ENCODE measurements at regions not wholly inside any gene's neighbourhood (a gene's known extent, or its start where the extent isn't known, plus 50 kb on each side); places are given as distances from the start of the nearest gene placed in this dataset.

DNA sequence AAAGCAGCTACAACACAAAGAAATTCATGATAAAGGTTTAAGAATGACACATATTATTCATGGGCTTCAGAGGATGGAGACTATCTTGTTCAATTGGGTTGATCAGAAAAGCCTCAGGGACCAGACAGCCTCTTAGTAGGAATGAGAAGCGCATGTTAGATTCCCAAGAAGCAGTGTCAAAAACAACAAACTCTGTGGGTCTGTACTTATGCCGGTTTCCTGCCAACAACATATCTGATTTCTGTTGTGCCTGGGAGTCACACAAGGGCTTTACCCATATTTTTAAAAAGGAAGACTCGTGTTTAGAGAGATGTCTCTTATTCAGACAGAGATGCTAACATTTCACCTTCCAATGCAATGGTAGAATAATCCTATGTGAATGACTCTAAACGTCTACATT lies 2180.6 kb upstream of the CELF4 start (continued):
- no peak for TF ChIP-seq POU2F2 (IDR thresholded peaks at IDR 0.05; ENCODE audit: borderline replicate concordance, low read depth, low read length)
- no peak for TF ChIP-seq MXI1 (IDR thresholded peaks at IDR 0.05; ENCODE audit: low read depth, low read length)
- no peak for TF ChIP-seq MAX (IDR thresholded peaks at IDR 0.05; ENCODE audit: low read depth, low read length)

- H3K4me2 ChIP-seq (ENCODE audit: control insufficient read depth, insufficient read depth): no peak overlapping the region
- intact Hi-C loops (cut with micrococcal nuclease; ENCODE audit: unreplicated experiment) (no loop called here), in situ Hi-C loops (cut with MboI) (no loop called here)
- no peak for FAIRE-seq
- RAD21 ChIA-PET (ENCODE audit: unreplicated experiment): no interaction called here
- no TSS peak for BruUV-seq (replicated peaks)
- no peaks in the 10 kb centered on the region for H3K4me1 ChIP-seq (ENCODE audit: control insufficient read depth, insufficient read depth, low read length)
- H3K27ac ChIP-seq (ENCODE audit: control insufficient read depth, insufficient read depth): no peak overlapping the region
- no peak overlapping the region for H2AFZ ChIP-seq (ENCODE audit: control insufficient read depth, low read depth, low read length)
- no peaks in the 10 kb centered on the region for H3K79me2 ChIP-seq (ENCODE audit: control insufficient read depth, insufficient read depth, low read length)
- H3K27me3 ChIP-seq (replicated peaks in 1 of 2; ENCODE audit: control insufficient read depth in 2 of 2, insufficient read depth in 2 of 2, low read length in 1 of 2): no peaks in the 10 kb centered on the region
- H3K9me3 ChIP-seq (replicated peaks; ENCODE audit: control insufficient read depth, insufficient read depth, low read length): no peaks in the 10 kb centered on the region
- DNase-seq (ENCODE audit: low read depth, low spot score): no peak
- no peaks in the 10 kb centered on the region for H4K20me1 ChIP-seq (ENCODE audit: control insufficient read depth, insufficient read depth)
- H3K36me3 ChIP-seq (ENCODE audit: control insufficient read depth in 2 of 2, insufficient read depth in 2 of 2, low read length in 1 of 2): no peaks in the 10 kb centered on the region
- CTCF ChIA-PET: no interaction called here
- no peak overlapping the region for H3K9ac ChIP-seq (ENCODE audit: control insufficient read depth, insufficient read depth, low read length)
- no peak overlapping the region for H3K4me3 ChIP-seq
- POLR2A ChIA-PET: no interaction called here
- no peak for ATAC-seq
- SMC1A ChIA-PET (ENCODE audit: uncharacterized antibody, unreplicated experiment): no interaction called here
- TF ChIP-seq, protein P1, sequence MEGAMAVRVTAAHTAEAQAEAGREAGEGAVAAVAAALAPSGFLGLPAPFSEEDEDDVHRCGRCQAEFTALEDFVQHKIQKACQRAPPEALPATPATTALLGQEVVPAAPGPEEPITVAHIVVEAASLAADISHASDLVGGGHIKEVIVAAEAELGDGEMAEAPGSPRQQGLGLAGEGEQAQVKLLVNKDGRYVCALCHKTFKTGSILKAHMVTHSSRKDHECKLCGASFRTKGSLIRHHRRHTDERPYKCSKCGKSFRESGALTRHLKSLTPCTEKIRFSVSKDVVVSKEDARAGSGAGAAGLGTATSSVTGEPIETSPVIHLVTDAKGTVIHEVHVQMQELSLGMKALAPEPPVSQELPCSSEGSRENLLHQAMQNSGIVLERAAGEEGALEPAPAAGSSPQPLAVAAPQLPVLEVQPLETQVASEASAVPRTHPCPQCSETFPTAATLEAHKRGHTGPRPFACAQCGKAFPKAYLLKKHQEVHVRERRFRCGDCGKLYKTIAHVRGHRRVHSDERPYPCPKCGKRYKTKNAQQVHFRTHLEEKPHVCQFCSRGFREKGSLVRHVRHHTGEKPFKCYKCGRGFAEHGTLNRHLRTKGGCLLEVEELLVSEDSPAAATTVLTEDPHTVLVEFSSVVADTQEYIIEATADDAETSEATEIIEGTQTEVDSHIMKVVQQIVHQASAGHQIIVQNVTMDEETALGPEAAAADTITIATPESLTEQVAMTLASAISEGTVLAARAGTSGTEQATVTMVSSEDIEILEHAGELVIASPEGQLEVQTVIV (IDR thresholded peaks at IDR 0.05; ENCODE audit: borderline replicate concordance, partially characterized antibody): no peak
- TF ChIP-seq, protein P2, sequence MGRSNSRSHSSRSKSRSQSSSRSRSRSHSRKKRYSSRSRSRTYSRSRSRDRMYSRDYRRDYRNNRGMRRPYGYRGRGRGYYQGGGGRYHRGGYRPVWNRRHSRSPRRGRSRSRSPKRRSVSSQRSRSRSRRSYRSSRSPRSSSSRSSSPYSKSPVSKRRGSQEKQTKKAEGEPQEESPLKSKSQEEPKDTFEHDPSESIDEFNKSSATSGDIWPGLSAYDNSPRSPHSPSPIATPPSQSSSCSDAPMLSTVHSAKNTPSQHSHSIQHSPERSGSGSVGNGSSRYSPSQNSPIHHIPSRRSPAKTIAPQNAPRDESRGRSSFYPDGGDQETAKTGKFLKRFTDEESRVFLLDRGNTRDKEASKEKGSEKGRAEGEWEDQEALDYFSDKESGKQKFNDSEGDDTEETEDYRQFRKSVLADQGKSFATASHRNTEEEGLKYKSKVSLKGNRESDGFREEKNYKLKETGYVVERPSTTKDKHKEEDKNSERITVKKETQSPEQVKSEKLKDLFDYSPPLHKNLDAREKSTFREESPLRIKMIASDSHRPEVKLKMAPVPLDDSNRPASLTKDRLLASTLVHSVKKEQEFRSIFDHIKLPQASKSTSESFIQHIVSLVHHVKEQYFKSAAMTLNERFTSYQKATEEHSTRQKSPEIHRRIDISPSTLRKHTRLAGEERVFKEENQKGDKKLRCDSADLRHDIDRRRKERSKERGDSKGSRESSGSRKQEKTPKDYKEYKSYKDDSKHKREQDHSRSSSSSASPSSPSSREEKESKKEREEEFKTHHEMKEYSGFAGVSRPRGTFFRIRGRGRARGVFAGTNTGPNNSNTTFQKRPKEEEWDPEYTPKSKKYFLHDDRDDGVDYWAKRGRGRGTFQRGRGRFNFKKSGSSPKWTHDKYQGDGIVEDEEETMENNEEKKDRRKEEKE (IDR thresholded peaks at IDR 0.05): no peak
- no peak for TF ChIP-seq BMI1 (IDR thresholded peaks at IDR 0.05; ENCODE audit: borderline replicate concordance)
- TF ChIP-seq SIX5 (IDR thresholded peaks at IDR 0.05; ENCODE audit: low read depth, low read length, severe bottlenecking): no peak
- TF ChIP-seq SP1 (IDR thresholded peaks at IDR 0.05; ENCODE audit: low read depth, low read length): no peak
- TF ChIP-seq, protein P3, sequence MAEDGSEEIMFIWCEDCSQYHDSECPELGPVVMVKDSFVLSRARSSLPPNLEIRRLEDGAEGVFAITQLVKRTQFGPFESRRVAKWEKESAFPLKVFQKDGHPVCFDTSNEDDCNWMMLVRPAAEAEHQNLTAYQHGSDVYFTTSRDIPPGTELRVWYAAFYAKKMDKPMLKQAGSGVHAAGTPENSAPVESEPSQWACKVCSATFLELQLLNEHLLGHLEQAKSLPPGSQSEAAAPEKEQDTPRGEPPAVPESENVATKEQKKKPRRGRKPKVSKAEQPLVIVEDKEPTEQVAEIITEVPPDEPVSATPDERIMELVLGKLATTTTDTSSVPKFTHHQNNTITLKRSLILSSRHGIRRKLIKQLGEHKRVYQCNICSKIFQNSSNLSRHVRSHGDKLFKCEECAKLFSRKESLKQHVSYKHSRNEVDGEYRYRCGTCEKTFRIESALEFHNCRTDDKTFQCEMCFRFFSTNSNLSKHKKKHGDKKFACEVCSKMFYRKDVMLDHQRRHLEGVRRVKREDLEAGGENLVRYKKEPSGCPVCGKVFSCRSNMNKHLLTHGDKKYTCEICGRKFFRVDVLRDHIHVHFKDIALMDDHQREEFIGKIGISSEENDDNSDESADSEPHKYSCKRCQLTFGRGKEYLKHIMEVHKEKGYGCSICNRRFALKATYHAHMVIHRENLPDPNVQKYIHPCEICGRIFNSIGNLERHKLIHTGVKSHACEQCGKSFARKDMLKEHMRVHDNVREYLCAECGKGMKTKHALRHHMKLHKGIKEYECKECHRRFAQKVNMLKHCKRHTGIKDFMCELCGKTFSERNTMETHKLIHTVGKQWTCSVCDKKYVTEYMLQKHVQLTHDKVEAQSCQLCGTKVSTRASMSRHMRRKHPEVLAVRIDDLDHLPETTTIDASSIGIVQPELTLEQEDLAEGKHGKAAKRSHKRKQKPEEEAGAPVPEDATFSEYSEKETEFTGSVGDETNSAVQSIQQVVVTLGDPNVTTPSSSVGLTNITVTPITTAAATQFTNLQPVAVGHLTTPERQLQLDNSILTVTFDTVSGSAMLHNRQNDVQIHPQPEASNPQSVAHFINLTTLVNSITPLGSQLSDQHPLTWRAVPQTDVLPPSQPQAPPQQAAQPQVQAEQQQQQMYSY (CRISPR knock-in tag; IDR thresholded peaks at IDR 0.05): no peak
- TF ChIP-seq HSF1 (IDR thresholded peaks at IDR 0.05; ENCODE audit: low read depth, low read length): no peak
- no peak for TF ChIP-seq USF2 (IDR thresholded peaks at IDR 0.05; ENCODE audit: borderline replicate concordance, low read depth, low read length)
- no peak for TF ChIP-seq MXI1 (IDR thresholded peaks at IDR 0.05; ENCODE audit: low read depth, low read length)
Measured at GRCh38 chr18:39743463-39743862, 2177.9 kb upstream of the CELF4 start.

Measured in GM12878 (cell line).